HG03097 (cell line): ENCODE measurements at regions not wholly inside any gene's neighbourhood (a gene's known extent, or its start where the extent isn't known, plus 50 kb on each side); places are given as distances from the start of the nearest gene placed in this dataset.

Experiments used
- ATAC-seq: cut with Tn5 transposase; IDR thresholded peaks from one replicate; pipeline ENCODE4 v1.9.1; 2021; ENCODE audit not compliant: unreplicated experiment, low FRiP score

- peak; percentile 90 for ATAC-seq
Observed at GRCh38 chr3:106206146-106206545, 337.3 kb upstream of the CBLB start.

- no peak for ATAC-seq
Observed at GRCh38 chr3:106206613-106207012, 337.8 kb upstream of the CBLB start.

GRCh38 chr3:106208251-106208650 lies 339.4 kb upstream of the CBLB start:
- ATAC-seq = no peak

- no peak for ATAC-seq
Observed at GRCh38 chr3:106208967-106209366, 340.2 kb upstream of the CBLB start.

- ATAC-seq = no peak
Observed at GRCh38 chr3:106209482-106209881, 340.7 kb upstream of the CBLB start.

- ATAC-seq = no peak
Observed at GRCh38 chr3:106210923-106211322, 342.1 kb upstream of the CBLB start.

GRCh38 chr3:106212665-106213222 lies 343.9 kb upstream of the CBLB start:
- no peak for ATAC-seq

GRCh38 chr3:106213954-106214353 lies 345.1 kb upstream of the CBLB start:
- no peak for ATAC-seq

- no peak for ATAC-seq
Observed at GRCh38 chr3:106214641-106215040, 345.8 kb upstream of the CBLB start.

GRCh38 chr3:106215047-106215446 lies 346.2 kb upstream of the CBLB start:
- ATAC-seq = no peak

- no peak for ATAC-seq
Observed at GRCh38 chr3:106217745-106218144, 348.9 kb upstream of the CBLB start.

GRCh38 chr3:106227068-106227467 lies 358.3 kb upstream of the CBLB start:
- ATAC-seq = no peak

- no peak for ATAC-seq
Observed at GRCh38 chr3:106228271-106228670, 359.5 kb upstream of the CBLB start.

- ATAC-seq = no peak
Observed at GRCh38 chr3:106229495-106230278, 360.9 kb upstream of the CBLB start.

GRCh38 chr3:106231086-106231485 lies 362.3 kb upstream of the CBLB start:
- ATAC-seq = no peak

GRCh38 chr3:106232956-106233355 lies 364.1 kb upstream of the CBLB start:
- ATAC-seq = no peak

- ATAC-seq = no peak
Observed at GRCh38 chr3:106239195-106239697, 370.4 kb upstream of the CBLB start.

- no peak for ATAC-seq
Observed at GRCh38 chr3:106241593-106241992, 372.8 kb upstream of the CBLB start.

- no peak for ATAC-seq
Observed at GRCh38 chr3:106242781-106243180, 374.0 kb upstream of the CBLB start.

- ATAC-seq = no peak
Observed at GRCh38 chr3:106245400-106245799, 376.6 kb upstream of the CBLB start.

- no peak for ATAC-seq
Observed at GRCh38 chr3:106247902-106248684, 379.3 kb upstream of the CBLB start.
